HL-60 (cell line): ENCODE measurements at regions not wholly inside any gene's neighbourhood (a gene's known extent, or its start where the extent isn't known, plus 50 kb on each side); places are given as distances from the start of the nearest gene placed in this dataset.

Experiments used
- DNase-seq, 2 experiments: peaks; one replicate each; pipeline ENCODE4 v3.0.0-alpha.2; 2010 to 2020; ENCODE audit warnings: low read depth in 1 of 2, low spot score in 1 of 2
- H3K27ac ChIP-seq: fragments of 250-450 bp; sonication (Bioruptor Pico); replicated peaks from 2 replicates; pipeline ENCODE4 v1.5.1; 2020; ENCODE audit warnings: mild to moderate bottlenecking, moderate library complexity
- H3K27me3 ChIP-seq: fragments of 250-450 bp; sonication (Bioruptor Pico); 2 replicates; pipeline ENCODE4 v1.5.1; 2021; ENCODE audit warnings: mild to moderate bottlenecking, moderate library complexity; ENCODE audit not compliant: insufficient read depth, poor library complexity, severe bottlenecking
- H3K4me3 ChIP-seq: replicated peaks from 2 replicates; pipeline ENCODE4 v1.5.1; 2011; ENCODE audit warnings: mild to moderate bottlenecking, control low read depth, low read length; ENCODE audit not compliant: insufficient read depth
- CTCF ChIP-seq: IDR thresholded peaks from one replicate; pipeline ENCODE4 v1.5.1; 2011; ENCODE audit warnings: low read length, control low read depth, inconsistent platforms; ENCODE audit not compliant: insufficient read depth
- GABPA ChIP-seq: IDR thresholded peaks from 2 replicates; pipeline ENCODE4 v1.6.1; 2012; ENCODE audit warnings: low read depth
- POLR2AphosphoS5 ChIP-seq: IDR thresholded peaks from 2 replicates; pipeline ENCODE4 v1.6.1; 2012; ENCODE audit warnings: low read depth
- REST ChIP-seq: IDR thresholded peaks from 2 replicates; pipeline ENCODE4 v1.6.1; 2012; ENCODE audit warnings: low read depth; ENCODE audit not compliant: insufficient replicate concordance
- SPI1 ChIP-seq: IDR thresholded peaks from 2 replicates; pipeline ENCODE4 v1.6.1; 2012; ENCODE audit warnings: low read depth, mild to moderate bottlenecking, borderline replicate concordance

- no peak overlapping the region for H3K4me3 ChIP-seq
- H3K27ac ChIP-seq: no peak overlapping the region
- no peaks in the 10 kb centered on the region for H3K27me3 ChIP-seq
- no peak for DNase-seq
- TF ChIP-seq REST: no peak
- no peak for TF ChIP-seq CTCF
- no peak for TF ChIP-seq GABPA
- TF ChIP-seq SPI1: no peak
- no peak for TF ChIP-seq POLR2AphosphoS5
These were observed 127.3 kb downstream of the TMA16 start for GRCh38 chr4:163621821-163622220.

GRCh38 chr4:163622379-163623035 is 128.0 kb downstream of the TMA16 start:
- Histone ChIP-seq H3K4me3 (no peak overlapping the region), H3K27ac (no peak overlapping the region), H3K27me3 (no peaks in the 10 kb centered on the region)
- no peak for DNase-seq
- TF ChIP-seq REST (no peak), GABPA (no peak), CTCF (no peak), SPI1 (no peak), POLR2AphosphoS5 (no peak)

GRCh38 chr4:163623787-163624186 is 129.3 kb downstream of the TMA16 start:
- no peak for DNase-seq
- H3K4me3 ChIP-seq: no peak overlapping the region
- no peak for TF ChIP-seq REST
- no peaks in the 10 kb centered on the region for H3K27me3 ChIP-seq
- H3K27ac ChIP-seq: no peak overlapping the region
